GM10266 (cell line): ENCODE measurements at regions not wholly inside any gene's neighbourhood (a gene's known extent, or its start where the extent isn't known, plus 50 kb on each side); places are given as distances from the start of the nearest gene placed in this dataset.
"Not testable (repeated sequence)": the region's sequence is repeated elsewhere in the genome, so short reads cannot be mapped to it uniquely, and the experiment has no call there.

Source experiments
- DNase-seq: peaks from one replicate; pipeline ENCODE4 v3.0.0; 2012; ENCODE audit errors: extremely low spot score
- CTCF ChIP-seq: IDR thresholded peaks from 2 replicates; pipeline ENCODE4 v1.5.1; 2012; ENCODE audit warnings: mild to moderate bottlenecking, low read depth; ENCODE audit not compliant: control insufficient read depth, insufficient read depth; ENCODE audit errors: missing control alignments

- TF ChIP-seq CTCF = no peak
- DNase-seq = no peak
These were observed 243.1 kb downstream of the S1PR1 start for GRCh38 chr1:101479945-101480344.

- DNase-seq = no peak
- TF ChIP-seq CTCF = no peak
These were observed 245.5 kb downstream of the S1PR1 start for GRCh38 chr1:101482306-101482705.

- DNase-seq = no peak
These were observed 247.3 kb downstream of the S1PR1 start for GRCh38 chr1:101483982-101484688.

GRCh38 chr1:101484689-101485338 lies 248.0 kb downstream of the S1PR1 start:
- no peak for DNase-seq
- no peak for TF ChIP-seq CTCF

More at GRCh38 chr1:101483982-101484688, 247.3 kb downstream of the S1PR1 start:
- TF ChIP-seq CTCF = no peak

GRCh38 chr1:101485712-101486111 lies 248.9 kb downstream of the S1PR1 start:
- DNase-seq = no peak
- TF ChIP-seq CTCF = no peak

GRCh38 chr1:101492144-101492543 lies 255.3 kb downstream of the S1PR1 start:
- not testable (repeated sequence) for DNase-seq

- DNase-seq = not testable (repeated sequence)
These were observed 257.1 kb downstream of the S1PR1 start for GRCh38 chr1:101493920-101494319.

GRCh38 chr1:101496109-101496508 lies 259.3 kb downstream of the S1PR1 start:
- no peak for DNase-seq
- no peak for TF ChIP-seq CTCF
